Forelimb muscle (tissue), 1 donor: ENCODE measurements at regions not wholly inside any gene's neighbourhood (a gene's known extent, or its start where the extent isn't known, plus 50 kb on each side); places are given as distances from the start of the nearest gene placed in this dataset.
"Not testable (repeated sequence)": the region's sequence is repeated elsewhere in the genome, so short reads cannot be mapped to it uniquely, and the experiment has no call there.

Experiments used
- DNase-seq: peaks from one replicate; pipeline ENCODE4 v3.0.0-alpha.2; 2013; ENCODE audit warnings: low read depth

DNA sequence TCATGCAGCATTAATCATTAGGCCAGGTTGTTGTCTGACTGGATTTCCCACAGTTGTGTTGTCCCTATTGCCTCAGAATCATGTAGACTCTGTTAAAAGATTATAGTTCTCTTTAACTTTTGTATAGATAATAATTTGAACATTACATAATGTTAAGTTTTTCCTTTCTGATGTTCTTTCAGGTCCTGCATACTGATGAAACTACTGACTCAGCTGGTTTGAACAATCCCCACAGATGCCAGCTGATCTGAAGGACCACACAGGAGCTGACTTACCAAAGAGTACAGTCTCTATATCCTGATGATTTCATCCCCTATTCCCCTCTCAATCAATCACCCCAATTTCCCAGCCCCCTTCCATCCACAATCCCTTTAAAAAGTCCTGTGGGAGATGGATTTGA lies 341.2 kb upstream of the MGAT4C start:
- DNase-seq: no peak

DNA sequence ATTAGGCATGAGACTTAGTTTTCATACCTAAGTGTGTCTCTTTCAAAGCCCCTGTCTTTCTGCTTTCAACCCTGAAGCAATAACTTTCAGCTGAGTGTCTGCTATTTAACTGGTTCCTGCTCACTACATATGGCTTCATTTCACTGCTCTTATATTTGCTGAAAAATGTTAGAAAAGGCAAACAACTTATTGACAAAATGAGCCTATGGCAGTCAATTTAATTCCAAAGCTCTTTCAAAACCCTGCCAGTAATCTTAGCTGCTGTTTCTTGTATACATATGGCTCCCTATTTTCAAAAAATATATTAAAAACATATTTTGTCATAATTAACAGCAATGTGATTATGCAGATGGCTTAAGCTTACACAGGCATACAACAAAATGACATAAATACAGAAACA lies 334.1 kb upstream of the MGAT4C start:
- no peak for DNase-seq

DNA sequence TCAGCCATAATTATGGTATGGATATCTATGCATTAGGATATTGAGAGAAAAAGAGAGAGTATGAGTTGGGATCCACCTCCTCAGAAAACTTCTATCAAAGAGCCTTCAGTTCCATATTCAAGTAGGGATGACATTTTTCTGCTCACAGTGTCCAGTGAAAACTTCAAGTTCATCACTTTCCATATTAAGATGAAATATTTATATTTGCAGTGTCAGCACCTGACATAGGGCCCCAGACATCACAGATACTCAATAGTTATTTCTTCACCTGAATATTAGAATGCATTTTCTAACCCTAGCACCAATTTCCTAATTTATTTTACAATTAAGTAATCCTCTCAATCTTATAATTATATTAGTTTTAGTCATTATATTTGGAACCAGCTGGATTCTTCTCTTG lies 318.0 kb upstream of the MGAT4C start:
- DNase-seq: no peak

DNA sequence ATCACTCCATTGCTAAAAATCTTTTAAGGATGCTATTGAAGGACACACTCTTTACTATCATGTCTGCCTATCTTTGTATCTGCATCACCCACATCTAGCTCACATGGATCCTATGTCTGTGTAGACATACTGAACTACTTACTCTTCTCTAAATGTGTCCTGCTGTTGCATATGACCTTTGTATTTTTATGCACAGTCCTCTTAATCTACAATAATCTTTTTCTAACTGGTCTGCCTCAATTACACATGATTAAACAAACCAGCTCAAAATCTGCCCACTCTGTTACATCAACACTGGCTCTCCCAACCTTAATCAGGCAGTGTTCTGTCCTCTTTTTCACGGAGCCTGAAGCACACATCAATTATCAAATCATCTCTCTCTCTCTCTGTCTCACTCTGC lies 316.3 kb upstream of the MGAT4C start:
- DNase-seq: no peak

DNA sequence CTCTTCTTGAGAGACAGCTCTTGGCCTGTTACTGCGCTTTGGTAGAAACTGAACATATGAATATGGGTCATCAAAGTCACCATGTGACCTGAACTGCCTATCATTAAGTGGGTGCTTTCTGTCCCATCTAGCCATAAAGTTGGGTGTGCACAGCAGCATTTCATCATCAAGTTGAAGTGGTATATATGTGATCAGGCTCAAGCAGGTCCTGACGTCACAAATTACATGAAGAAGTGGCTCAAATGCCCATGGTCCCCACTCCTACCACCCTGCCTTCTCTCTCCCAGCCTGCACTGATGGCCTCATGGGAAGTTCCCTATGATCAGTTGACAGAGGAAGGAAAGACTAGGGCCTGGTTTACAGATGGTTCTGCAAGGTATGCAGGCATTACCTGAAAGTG lies 308.8 kb upstream of the MGAT4C start:
- DNase-seq: no peak

DNA sequence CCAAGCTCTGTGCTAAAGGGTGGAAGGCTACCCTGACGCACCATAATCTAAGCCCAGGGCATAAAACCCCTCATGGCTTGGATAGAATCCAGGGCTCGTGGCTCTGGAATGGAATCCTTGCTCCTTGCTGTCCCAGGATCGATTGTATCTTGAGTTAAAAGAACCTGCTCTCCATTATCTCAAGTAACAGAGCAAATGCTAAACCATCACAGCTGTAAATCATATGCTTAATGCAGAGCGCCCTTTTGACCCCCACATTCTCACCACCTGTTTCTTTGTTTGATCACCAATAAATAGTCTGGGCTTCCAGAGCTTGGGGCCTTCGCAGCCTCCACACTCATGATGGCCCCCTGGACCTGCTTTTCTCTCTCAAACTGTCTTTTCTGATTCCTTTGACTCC lies 299.3 kb upstream of the MGAT4C start:
- DNase-seq: not testable (repeated sequence)

DNA sequence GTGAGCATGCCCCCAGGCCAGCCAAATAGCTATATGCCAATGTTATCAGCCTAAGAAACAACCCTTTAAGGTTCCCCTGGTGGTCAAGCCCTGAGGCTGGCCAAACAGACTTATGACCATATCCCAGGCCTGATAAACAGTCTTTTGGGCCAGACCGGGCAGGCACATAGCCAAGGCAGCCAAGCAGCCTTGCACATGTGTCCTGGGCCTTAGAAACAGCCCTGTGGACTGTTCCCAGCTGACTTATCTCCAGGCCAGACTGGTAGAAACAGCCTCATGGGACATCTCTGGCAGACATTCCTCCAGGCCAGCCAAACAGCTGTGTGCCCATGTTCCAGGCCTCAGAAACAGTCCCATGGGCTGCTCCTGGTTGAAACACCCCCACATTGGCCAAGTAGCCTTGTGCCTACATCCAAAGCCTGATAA lies 295.0 kb upstream of the MGAT4C start:
- no peak for DNase-seq

DNA sequence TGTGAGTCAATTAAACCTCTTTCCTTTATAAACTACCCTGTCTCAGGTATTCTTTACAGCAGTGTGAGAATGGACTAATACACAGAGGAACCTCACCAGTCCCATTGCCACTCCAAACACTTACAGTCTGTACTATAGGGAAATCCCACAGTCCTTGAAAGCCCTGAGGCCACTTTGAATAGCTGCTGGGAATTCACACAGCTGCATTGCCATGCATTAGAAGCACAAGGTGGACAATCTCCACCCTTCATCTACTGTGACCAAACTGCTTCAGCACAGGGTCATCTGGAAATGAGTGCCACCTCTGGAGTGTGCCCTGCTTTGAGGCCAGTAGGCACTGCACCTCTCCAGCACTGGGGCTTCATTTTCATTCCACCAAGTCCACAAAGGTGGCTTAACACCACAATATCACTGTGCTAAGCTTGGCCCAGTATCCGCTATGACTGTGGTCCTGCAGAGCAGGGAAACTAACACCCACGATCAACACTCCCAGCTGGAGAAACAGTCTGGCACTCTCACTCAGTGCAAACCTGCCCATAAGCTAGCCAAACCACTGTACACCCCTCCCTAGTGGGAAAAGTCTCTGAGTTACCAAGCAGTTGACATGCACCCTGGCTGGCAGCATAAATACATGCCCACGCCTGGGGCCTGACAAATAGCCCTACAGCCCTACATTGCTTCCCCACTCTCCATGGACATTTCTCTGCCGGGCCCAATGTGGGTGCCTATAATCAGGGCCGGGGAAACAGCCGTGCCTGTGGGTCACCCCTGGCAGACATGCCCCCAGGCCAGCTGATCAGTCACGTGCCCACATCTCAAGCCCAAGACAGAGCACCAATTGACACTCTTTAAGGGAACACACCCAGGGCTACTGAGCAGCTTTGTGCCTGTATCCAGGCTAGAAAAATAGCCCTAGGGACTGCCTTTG lies 294.3 kb upstream of the MGAT4C start:
- no peak for DNase-seq

DNA sequence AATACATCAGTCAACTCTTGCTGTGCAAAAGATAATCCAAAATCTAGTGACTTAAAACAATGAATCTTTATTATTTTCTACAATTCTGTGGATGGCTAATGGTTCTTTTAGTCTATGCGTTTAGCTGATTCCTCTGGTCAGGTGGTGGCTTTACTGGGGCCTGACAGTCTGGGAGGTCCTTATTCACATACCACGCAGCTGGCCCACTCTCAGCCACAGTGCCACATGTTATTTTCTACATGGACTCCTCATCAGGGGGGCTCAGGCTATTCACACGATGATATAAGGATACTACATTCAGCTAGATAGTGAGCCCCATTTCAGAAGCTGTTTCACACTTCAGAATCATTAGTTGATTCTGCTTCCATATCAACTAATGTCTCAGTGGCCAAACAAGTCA lies 287.5 kb upstream of the MGAT4C start:
- DNase-seq: no peak

DNA sequence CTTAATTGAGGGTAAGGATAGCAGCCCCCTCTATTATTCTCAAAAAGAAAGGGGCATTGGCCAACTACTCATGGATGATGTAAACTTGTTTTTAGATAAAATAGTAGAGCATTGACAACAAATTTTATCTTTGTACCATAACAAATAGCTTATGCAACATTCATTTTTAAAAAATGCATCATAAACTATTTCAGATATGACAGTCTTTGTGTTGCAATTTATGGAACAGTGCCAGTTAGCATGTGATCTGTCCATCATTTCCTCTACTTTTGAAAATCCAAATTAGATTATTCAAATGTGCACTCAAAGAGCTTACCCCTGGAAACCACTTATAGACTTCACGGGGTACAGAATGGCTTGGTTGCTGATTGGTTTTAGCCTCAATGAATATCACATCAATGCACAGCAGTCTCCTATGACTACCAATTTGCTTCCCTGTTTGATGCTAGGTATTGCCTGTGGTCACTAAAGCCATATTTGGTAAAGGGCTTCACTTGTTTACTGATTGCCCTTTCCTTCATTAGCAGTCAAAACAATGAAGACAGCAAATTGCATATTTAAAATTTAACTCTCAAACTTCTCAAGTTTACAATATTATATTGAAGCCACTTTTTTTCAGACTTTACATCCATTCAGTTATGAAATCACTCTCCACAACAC lies 274.9 kb upstream of the MGAT4C start:
- no peak for DNase-seq

DNA sequence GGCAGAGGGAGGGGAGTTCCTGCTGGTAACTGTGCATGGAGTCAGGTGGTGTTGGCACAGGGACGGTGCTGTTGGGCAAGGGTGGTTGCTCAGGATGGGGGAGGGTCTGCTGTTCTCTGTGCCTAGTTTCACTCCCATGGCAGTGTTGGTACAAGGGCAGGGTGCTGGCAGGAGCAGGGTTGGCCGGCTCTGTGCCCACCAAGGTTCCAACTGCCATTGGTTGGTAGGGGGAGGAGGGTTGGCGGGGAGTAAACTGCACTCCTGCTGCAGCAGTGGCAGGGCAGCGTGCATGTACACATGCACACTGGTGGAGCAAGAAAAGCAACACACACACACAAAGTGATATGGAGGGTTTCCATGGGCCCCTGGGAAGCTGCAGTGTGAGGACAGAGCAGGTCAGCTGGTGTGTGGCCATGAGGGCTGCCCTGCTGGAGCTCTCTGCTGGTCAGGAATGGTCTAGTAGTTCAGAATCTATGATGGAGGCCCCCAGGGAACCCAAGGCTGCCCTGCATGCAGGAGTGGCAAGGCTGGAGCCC lies 269.9 kb upstream of the MGAT4C start:
- no peak for DNase-seq

DNA sequence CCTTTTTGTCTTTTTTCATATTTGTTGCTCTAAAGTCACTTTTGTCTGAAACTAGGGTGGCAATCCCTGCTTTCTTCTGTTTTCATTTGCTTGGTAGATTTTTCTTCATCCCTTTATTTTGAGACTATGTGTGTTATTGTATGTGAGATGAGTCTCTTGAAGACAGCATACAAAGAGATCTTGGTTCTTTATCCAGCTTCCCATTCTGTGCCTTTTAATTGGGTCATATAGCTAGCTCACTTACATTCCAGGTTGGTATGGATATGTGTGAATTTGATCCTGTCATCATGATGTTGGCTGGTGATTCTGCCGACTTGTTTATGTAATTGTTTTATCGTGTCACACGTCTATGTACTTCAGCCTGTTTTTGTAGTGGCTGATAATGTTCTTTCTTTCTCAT lies 267.7 kb upstream of the MGAT4C start:
- no peak for DNase-seq

DNA sequence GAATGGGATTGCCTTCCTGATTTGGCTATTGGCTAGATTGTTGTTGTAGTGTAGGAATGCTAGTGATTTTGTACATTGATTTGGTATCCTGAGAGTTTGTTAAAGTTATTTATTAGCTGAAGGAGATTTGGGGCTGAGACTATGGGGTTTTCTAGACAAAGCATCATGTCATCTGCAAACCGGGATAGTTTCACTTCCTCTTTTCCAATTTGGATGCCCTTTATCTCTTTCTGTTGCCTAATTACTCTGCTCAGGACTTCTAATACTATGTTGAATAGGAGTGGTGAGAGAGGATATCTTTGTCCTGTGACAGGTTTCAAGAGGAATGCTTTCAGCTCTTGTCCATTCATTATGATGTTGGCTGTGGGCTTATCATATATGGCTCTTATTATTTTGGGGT lies 265.7 kb upstream of the MGAT4C start:
- no peak for DNase-seq

DNA sequence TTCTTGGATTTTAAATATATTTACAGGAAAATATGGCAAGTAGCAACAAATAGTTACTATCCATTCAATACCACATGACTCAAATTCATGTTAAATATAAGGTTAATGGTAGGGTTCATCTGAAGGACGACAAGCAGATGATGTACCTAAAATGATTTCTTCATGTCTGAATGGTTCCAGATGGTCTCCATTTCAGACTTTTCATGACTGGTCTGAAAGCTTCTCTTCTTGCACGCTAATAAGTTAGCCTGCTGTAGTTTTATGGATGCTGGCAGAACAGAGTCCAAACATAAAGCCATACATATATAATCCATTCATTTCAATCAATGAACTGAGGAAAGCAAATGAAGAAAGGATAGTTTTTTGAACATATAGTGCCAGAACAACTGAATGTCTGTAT lies 257.0 kb upstream of the MGAT4C start:
- DNase-seq: peak; percentile 60

DNA sequence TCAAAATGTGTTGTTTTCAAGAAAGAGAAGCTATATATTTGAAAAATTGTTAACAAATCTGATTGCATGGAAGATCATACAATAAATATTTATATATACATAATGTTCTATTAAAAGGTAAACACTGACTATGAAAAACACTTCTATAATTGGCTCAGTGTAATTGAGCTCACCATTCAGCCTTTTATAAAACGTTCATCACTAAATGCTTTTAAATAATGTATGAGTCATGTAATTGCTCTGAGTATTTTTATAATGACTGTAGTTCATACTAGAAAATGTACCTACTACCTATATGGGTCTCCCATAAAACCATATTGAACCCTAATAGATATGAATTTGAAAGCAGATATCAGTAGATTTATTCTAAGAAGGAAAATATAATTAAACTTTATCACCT lies 240.4 kb upstream of the MGAT4C start:
- no peak for DNase-seq

DNA sequence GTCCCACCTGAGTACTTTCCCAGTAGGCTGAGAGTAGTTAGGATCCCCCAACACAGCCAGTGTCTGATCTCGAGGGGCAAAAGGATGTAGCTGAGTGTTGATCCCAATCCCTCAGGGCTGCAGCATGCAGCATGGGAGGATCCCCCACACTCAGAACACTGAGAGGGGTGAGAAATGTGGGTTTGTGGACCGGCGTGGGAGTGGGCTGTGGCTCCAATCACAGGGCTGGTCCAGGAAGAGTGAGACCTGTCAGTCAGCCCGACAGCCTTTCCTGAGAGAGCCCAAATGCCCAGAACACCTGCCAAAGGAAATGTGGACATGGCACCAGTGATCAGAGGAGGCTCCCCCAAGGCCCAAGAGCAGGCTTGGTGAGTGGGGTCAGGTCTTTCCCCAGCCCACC lies 228.3 kb upstream of the MGAT4C start:
- no peak for DNase-seq

DNA sequence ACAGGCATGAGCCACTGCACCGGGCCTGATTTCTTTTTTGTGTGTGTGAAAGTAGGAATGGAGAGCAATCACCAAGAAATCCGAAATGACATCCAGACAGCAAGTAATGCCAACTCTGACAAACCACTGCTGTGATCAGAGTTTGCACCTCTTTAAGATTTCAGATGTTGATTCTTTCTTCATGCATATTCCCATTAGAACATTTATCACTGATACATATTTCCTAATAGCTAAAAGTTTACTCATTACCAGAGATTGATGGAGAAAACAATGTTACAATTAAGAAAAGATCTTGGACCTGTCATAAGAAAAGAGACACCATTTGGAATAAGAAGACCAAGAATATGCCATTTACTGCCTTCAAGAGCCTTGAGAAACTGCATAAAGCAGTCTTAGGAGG lies 217.0 kb upstream of the MGAT4C start:
- DNase-seq: no peak

DNA sequence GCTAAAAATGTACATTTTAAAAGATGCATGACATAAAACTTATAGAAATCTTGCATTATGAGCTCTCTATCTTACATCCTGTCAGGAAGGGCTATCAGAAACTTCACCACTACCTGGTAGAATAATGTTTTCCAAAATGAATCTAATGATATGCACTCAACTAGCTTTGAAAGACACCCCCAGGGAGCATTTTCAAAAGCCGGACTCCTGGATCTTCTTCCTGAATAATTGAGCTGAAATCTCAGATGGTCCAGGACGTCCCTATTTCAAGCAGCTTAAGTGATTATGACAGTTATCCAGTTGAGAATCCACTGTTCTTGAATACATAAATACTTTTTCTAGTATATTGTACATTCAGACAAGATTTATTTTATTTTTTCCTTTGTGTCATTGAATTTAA lies 200.6 kb upstream of the MGAT4C start:
- no peak for DNase-seq

DNA sequence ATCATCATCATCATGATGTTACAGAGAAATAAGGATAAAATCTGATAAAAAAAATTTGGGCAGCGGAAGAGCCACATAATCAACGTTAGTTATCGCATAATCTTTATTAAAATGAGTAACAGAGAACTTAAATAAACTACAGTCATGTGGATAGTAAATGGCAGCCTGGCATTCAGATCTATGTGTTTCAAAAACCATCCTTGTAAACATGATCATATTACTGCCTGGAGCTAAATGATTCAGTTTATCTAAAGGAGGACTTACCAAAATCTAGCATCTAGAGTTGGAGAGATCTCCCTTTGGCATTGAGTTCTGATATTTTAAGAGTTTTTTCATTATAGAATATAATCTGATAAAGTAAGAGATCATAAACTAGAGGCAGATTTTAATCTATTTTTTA lies 200.1 kb upstream of the MGAT4C start:
- DNase-seq: no peak

DNA sequence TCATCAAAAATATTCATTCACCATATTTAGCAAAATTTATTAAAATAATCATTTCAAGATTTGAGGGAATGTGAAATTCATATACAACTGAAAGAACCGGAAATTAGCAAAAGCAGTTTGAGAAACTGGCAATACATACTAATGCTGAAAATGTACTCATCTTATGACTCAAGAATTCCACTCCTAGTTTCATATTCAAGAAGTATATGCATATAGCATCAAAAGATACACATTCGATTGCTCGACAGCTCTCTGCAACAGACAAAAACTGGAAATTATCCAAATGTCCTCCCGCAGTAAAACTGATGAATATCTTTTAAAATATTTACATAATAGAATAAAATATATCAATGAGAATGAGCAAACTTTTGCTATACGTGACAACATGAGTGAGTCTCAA lies 189.2 kb upstream of the MGAT4C start:
- peak; percentile 9 for DNase-seq

DNA sequence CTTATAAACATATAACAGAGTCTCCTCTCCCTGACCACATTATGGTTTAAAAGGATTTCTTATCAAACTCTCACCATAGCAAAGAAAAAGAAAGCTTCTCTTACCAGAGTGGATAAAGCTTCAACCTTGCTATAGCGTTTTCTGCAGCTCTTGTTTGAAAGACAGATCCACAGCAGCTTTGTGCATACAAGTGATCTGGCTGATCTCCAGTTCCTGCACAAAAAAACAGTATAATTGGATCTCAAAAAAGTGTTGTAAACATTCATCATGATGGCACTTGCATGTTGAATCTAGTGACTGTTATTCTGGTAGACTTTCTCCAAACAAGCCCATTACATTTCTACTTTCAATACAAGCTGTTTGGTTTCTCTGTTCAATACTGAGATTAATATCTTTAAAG lies 178.9 kb upstream of the MGAT4C start:
- DNase-seq: no peak

DNA sequence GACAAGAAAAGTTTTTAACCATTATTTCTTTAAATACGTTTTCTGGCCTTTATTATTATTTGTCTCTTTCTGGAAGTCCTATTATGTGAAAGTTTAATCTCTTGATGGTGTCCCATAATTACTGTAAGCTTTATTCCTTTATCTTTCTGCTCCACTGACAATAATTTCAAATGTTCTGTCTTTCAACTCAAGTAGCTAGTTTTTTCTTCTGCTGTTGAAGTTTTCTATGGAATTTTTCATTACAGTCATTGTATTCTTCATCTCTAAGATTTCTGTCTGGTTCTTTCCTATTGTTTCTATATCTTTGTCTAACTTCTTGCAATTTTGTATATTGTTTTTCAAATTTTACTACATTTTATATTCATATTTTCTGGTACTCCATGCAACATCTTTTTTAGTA lies 173.6 kb upstream of the MGAT4C start:
- no peak for DNase-seq

DNA sequence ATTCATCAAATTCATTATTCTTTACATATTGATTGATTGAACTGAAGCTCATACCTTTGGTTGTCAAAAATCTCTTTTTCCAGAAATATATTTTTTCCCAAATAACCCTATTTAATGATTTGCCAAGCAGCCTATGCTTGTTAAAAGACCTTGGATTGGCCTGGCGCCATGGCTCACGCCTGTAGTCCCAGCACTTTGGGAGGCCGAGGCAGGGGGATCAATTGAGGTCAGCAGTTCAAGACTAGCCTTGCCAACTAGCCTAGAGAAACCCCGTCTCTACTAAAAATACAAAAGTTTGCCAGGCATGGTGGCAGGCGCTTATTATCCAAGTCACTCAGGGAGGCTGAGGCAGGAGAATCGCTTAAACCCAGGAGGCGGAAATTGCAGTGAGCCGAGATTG lies 165.1 kb upstream of the MGAT4C start:
- no peak for DNase-seq
